MM.1S (cell line): ENCODE measurements at regions not wholly inside any gene's neighbourhood (a gene's known extent, or its start where the extent isn't known, plus 50 kb on each side); places are given as distances from the start of the nearest gene placed in this dataset.

Source experiments
- EZH2phosphoT487 ChIP-seq: fragments of 300-600 bp; sonication (generic); IDR thresholded peaks from 2 replicates; pipeline ENCODE4 v1.6.1; 2018; ENCODE audit warnings: antibody characterized with exemption, low read length
- TF ChIP-seq, protein P1 (sequence below): fragments of 300-600 bp; sonication (generic); IDR thresholded peaks from 2 replicates; pipeline ENCODE4 v1.5.1; 2016; ENCODE audit warnings: antibody characterized with exemption, low read length, mixed read lengths

DNA sequence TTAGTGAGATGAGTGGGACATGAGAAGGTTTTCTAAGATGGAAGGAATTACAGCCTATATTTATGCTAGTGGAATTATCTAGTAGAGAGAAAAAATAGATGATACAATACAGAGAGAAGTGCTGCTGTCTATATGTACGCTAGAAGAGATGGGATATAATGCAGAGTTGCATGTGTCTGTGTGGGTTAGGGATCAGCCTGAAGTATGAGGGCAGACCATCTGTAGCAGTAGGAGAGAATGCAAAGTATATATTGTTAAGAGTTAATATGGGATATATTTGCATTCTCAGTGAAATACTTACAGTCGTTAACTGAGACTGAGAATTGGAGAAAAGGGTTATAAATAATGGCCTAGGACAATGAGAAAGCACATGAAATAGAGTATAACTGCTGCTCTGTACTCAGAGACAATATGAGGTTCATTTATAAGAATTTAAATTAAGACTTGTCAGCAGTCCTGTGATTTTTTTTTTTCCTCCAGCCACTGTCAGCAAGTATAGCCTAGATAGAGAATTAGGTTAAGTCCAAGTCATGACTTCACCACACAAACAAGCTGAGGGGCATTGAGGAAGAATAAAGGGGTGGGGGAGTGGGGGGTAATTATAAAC lies 77.8 kb downstream of the SLITRK1 start:
- TF ChIP-seq, protein P1, sequence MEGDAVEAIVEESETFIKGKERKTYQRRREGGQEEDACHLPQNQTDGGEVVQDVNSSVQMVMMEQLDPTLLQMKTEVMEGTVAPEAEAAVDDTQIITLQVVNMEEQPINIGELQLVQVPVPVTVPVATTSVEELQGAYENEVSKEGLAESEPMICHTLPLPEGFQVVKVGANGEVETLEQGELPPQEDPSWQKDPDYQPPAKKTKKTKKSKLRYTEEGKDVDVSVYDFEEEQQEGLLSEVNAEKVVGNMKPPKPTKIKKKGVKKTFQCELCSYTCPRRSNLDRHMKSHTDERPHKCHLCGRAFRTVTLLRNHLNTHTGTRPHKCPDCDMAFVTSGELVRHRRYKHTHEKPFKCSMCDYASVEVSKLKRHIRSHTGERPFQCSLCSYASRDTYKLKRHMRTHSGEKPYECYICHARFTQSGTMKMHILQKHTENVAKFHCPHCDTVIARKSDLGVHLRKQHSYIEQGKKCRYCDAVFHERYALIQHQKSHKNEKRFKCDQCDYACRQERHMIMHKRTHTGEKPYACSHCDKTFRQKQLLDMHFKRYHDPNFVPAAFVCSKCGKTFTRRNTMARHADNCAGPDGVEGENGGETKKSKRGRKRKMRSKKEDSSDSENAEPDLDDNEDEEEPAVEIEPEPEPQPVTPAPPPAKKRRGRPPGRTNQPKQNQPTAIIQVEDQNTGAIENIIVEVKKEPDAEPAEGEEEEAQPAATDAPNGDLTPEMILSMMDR, result no peak
- TF ChIP-seq EZH2phosphoT487, result no peak
